Spinal cord (tissue), 9 donors: ENCODE measurements at regions not wholly inside any gene's neighbourhood (a gene's known extent, or its start where the extent isn't known, plus 50 kb on each side); places are given as distances from the start of the nearest gene placed in this dataset.

Source experiments
- DNase-seq, 6 donors: peaks; one replicate each; pipeline versions ENCODE4 v3.0.0 to v3.0.0-alpha.2; 2013 to 2015; ENCODE audit warnings: low spot score in 6 of 6, low read depth in 4 of 6
- H3K27ac ChIP-seq: one replicate; pipeline ENCODE4 v1.5.1; 2013; ENCODE audit warnings: low read depth, low read length, control low read depth
- H3K27me3 ChIP-seq: one replicate; pipeline ENCODE4 v1.6.1; 2013; ENCODE audit warnings: low read length; ENCODE audit not compliant: control insufficient read depth, insufficient read depth
- H3K36me3 ChIP-seq: one replicate; pipeline ENCODE4 v1.6.1; 2013; ENCODE audit warnings: low read length; ENCODE audit not compliant: control insufficient read depth, insufficient read depth
- H3K4me1 ChIP-seq: one replicate; pipeline ENCODE4 v1.6.1; 2013; ENCODE audit warnings: low read length; ENCODE audit not compliant: control insufficient read depth, insufficient read depth
- H3K4me3 ChIP-seq: one replicate; pipeline ENCODE4 v1.5.1; 2013; ENCODE audit warnings: low read depth, low read length, control low read depth
- H3K9me3 ChIP-seq: one replicate; pipeline ENCODE4 v1.6.1; 2013; ENCODE audit warnings: low read length; ENCODE audit not compliant: control insufficient read depth, insufficient read depth
- WGBS: methylation state at CpG from one replicate; pipeline ENCODE4 v1.1.5; 2013; ENCODE audit warnings: missing lambda C conversion rate; ENCODE audit not compliant: insufficient coverage; 5-methylcytosine and 5-hydroxymethylcytosine counted together
- donor health status: healthy.

GRCh38 chr18:1522249-1522615 is 617.6 kb downstream of the ADCYAP1 start:
- no peaks in the 10 kb centered on the region for H3K27me3 ChIP-seq
- WGBS: no CpG with 5 or more reads among the region's 1 CpG
- no peak overlapping the region for H3K27ac ChIP-seq

GRCh38 chr18:1526991-1527390 is 622.3 kb downstream of the ADCYAP1 start:
- Histone ChIP-seq H3K4me1 (no peaks in the 10 kb centered on the region), H3K4me3 (no peak overlapping the region), H3K27me3 (no peaks in the 10 kb centered on the region), H3K9me3 (no peaks in the 10 kb centered on the region), H3K36me3 (no peaks in the 10 kb centered on the region), H3K27ac (no peak overlapping the region)
- DNase-seq: no peak
- no CpG with 5 or more reads among the region's 1 CpG for WGBS

More at GRCh38 chr18:1522249-1522615, 617.6 kb downstream of the ADCYAP1 start:
- Histone ChIP-seq H3K9me3 (no peaks in the 10 kb centered on the region), H3K36me3 (no peaks in the 10 kb centered on the region), H3K4me3 (no peak overlapping the region), H3K4me1 (no peaks in the 10 kb centered on the region)
- DNase-seq: no peak

- no peak overlapping the region for H3K27ac ChIP-seq
- no peaks in the 10 kb centered on the region for H3K36me3 ChIP-seq
- no peak overlapping the region for H3K4me3 ChIP-seq
- WGBS: 83% methylated on average over 1 of the region's 3 CpGs
- H3K4me1 ChIP-seq: no peaks in the 10 kb centered on the region
- no peaks in the 10 kb centered on the region for H3K27me3 ChIP-seq
- DNase-seq: no peak
- no peaks in the 10 kb centered on the region for H3K9me3 ChIP-seq
These were observed 623.1 kb downstream of the ADCYAP1 start for GRCh38 chr18:1527805-1528204.

- H3K36me3 ChIP-seq: no peaks in the 10 kb centered on the region
- no peak for DNase-seq
- H3K4me1 ChIP-seq: no peaks in the 10 kb centered on the region
- WGBS: no CpG with 5 or more reads among the region's 1 CpG
- H3K27me3 ChIP-seq: no peaks in the 10 kb centered on the region
- H3K9me3 ChIP-seq: no peaks in the 10 kb centered on the region
- H3K4me3 ChIP-seq: no peak overlapping the region
- H3K27ac ChIP-seq: no peak overlapping the region
These were observed 623.8 kb downstream of the ADCYAP1 start for GRCh38 chr18:1528447-1528846.

- no peak for DNase-seq
- WGBS: 81% methylated on average over 1 of the region's 2 CpGs
These were observed 624.4 kb downstream of the ADCYAP1 start for GRCh38 chr18:1528964-1529509.

GRCh38 chr18:1530650-1531049 is 626.0 kb downstream of the ADCYAP1 start:
- H3K27me3 ChIP-seq: no peaks in the 10 kb centered on the region
- no peaks in the 10 kb centered on the region for H3K4me1 ChIP-seq
- no peaks in the 10 kb centered on the region for H3K36me3 ChIP-seq
- H3K4me3 ChIP-seq: no peak overlapping the region
- no peaks in the 10 kb centered on the region for H3K9me3 ChIP-seq
- DNase-seq: no peak
- no peak overlapping the region for H3K27ac ChIP-seq

More at GRCh38 chr18:1528964-1529509, 624.4 kb downstream of the ADCYAP1 start:
- Histone ChIP-seq H3K9me3 (no peaks in the 10 kb centered on the region), H3K27me3 (no peaks in the 10 kb centered on the region), H3K27ac (no peak overlapping the region), H3K4me3 (no peak overlapping the region), H3K36me3 (no peaks in the 10 kb centered on the region), H3K4me1 (no peaks in the 10 kb centered on the region)

- no peaks in the 10 kb centered on the region for H3K9me3 ChIP-seq
- peak in 1 of 6 donors; percentile 5 for DNase-seq
- no CpG with 5 or more reads among the region's 2 CpGs for WGBS
- no peaks in the 10 kb centered on the region for H3K27me3 ChIP-seq
- H3K27ac ChIP-seq: no peak overlapping the region
- no peaks in the 10 kb centered on the region for H3K4me1 ChIP-seq
- H3K4me3 ChIP-seq: no peak overlapping the region
- no peaks in the 10 kb centered on the region for H3K36me3 ChIP-seq
These were observed 634.6 kb downstream of the ADCYAP1 start for GRCh38 chr18:1539276-1539675.

GRCh38 chr18:1541478-1541877 is 636.8 kb downstream of the ADCYAP1 start:
- WGBS: 90% methylated on average over 8 of the region's 8 CpGs
- no peak overlapping the region for H3K4me3 ChIP-seq

GRCh38 chr18:1542230-1542774 is 637.6 kb downstream of the ADCYAP1 start:
- no peak for DNase-seq
- Histone ChIP-seq H3K4me1 (no peaks in the 10 kb centered on the region), H3K36me3 (no peaks in the 10 kb centered on the region), H3K27me3 (no peaks in the 10 kb centered on the region), H3K27ac (no peak overlapping the region), H3K4me3 (no peak overlapping the region), H3K9me3 (no peaks in the 10 kb centered on the region)
- no CpG with 5 or more reads among the region's 2 CpGs for WGBS

More at GRCh38 chr18:1541478-1541877, 636.8 kb downstream of the ADCYAP1 start:
- Histone ChIP-seq H3K27ac (no peak overlapping the region), H3K36me3 (no peaks in the 10 kb centered on the region), H3K4me1 (no peaks in the 10 kb centered on the region), H3K9me3 (no peaks in the 10 kb centered on the region), H3K27me3 (no peaks in the 10 kb centered on the region)
- DNase-seq: no peak

- DNase-seq: no peak
- 96% methylated on average over 3 of the region's 3 CpGs for WGBS
These were observed 639.3 kb downstream of the ADCYAP1 start for GRCh38 chr18:1544016-1544415.

More at GRCh38 chr18:1544016-1544415, 639.3 kb downstream of the ADCYAP1 start:
- Histone ChIP-seq H3K4me3 (no peak overlapping the region), H3K36me3 (no peaks in the 10 kb centered on the region), H3K9me3 (no peaks in the 10 kb centered on the region), H3K27me3 (no peaks in the 10 kb centered on the region), H3K27ac (no peak overlapping the region), H3K4me1 (no peaks in the 10 kb centered on the region)
